IgD-negative memory B cell (primary cell): ENCODE measurements at regions not wholly inside any gene's neighbourhood (a gene's known extent, or its start where the extent isn't known, plus 50 kb on each side); places are given as distances from the start of the nearest gene placed in this dataset.

ENCODE experiments used
- H3K27ac Mint-ChIP-seq, 3 donors: one replicate each; pipeline ENCODE4 v1.8.0; 2020 to 2022; ENCODE audit warnings: mild to moderate bottlenecking in 3 of 3, mixed read lengths in 3 of 3, moderate library complexity in 1 of 3
- H3K27me3 Mint-ChIP-seq: one replicate; pipeline ENCODE4 v1.8.0; 2021; ENCODE audit warnings: mixed read lengths
- H3K36me3 Mint-ChIP-seq: one replicate; pipeline ENCODE4 v1.8.0; 2020; ENCODE audit warnings: mild to moderate bottlenecking, mixed read lengths
- H3K4me1 Mint-ChIP-seq, 3 donors: one replicate each; pipeline ENCODE4 v1.8.0; 2020 to 2022; ENCODE audit warnings: mixed read lengths in 3 of 3, mild to moderate bottlenecking in 1 of 3
- H3K4me3 Mint-ChIP-seq, 4 donors: one replicate each; pipeline ENCODE4 v1.8.0; 2020 to 2022; ENCODE audit warnings: mild to moderate bottlenecking in 4 of 4, mixed read lengths in 4 of 4, moderate library complexity in 3 of 4
- H3K9me3 Mint-ChIP-seq, 3 donors: one replicate each; pipeline ENCODE4 v1.8.0; 2020 to 2021; ENCODE audit warnings: mixed read lengths in 3 of 3, mild to moderate bottlenecking in 1 of 3

- Mint-ChIP-seq H3K9me3 (peaks cover 0 to 8% (median 1%) of the 10 kb centered on the region in 3 donors), H3K27me3 (no peaks in the 10 kb centered on the region), H3K4me1 (no peaks in the 10 kb centered on the region), H3K4me3 (no peak overlapping the region), H3K36me3 (no peaks in the 10 kb centered on the region), H3K27ac (no peak overlapping the region)
Measured at GRCh38 chr16:61237884-61238485, 798.3 kb downstream of the CDH8 start.

- Mint-ChIP-seq H3K4me3 (no peak overlapping the region), H3K9me3 (peaks cover 0 to 8% (median 0%) of the 10 kb centered on the region in 3 donors), H3K27me3 (no peaks in the 10 kb centered on the region), H3K36me3 (no peaks in the 10 kb centered on the region), H3K4me1 (no peaks in the 10 kb centered on the region), H3K27ac (no peak overlapping the region)
Measured at GRCh38 chr16:61233713-61234112, 802.5 kb downstream of the CDH8 start.

GRCh38 chr16:61228371-61228770, 807.9 kb downstream of the CDH8 start:
- H3K27ac Mint-ChIP-seq, result no peak overlapping the region
- H3K4me1 Mint-ChIP-seq, result no peaks in the 10 kb centered on the region
- no peak overlapping the region for H3K4me3 Mint-ChIP-seq
- H3K36me3 Mint-ChIP-seq, result no peaks in the 10 kb centered on the region
- H3K27me3 Mint-ChIP-seq, result no peaks in the 10 kb centered on the region
- H3K9me3 Mint-ChIP-seq, result peaks cover 0 to 4% (median 0%) of the 10 kb centered on the region in 3 donors

GRCh38 chr16:61215605-61216004, 820.6 kb downstream of the CDH8 start:
- H3K9me3 Mint-ChIP-seq, result peaks cover 0 to 13% (median 6%) of the 10 kb centered on the region in 3 donors
- peaks cover 2% of the 10 kb centered on the region for H3K36me3 Mint-ChIP-seq
- no peaks in the 10 kb centered on the region for H3K4me1 Mint-ChIP-seq
- peak overlapping the region in 1 of 3 donors; percentile 28 for H3K27ac Mint-ChIP-seq
- H3K4me3 Mint-ChIP-seq, result no peak overlapping the region
- H3K27me3 Mint-ChIP-seq, result no peaks in the 10 kb centered on the region

GRCh38 chr16:61214780-61215179, 821.5 kb downstream of the CDH8 start:
- Mint-ChIP-seq H3K4me3 (no peak overlapping the region), H3K36me3 (peaks cover 2% of the 10 kb centered on the region), H3K4me1 (no peaks in the 10 kb centered on the region), H3K9me3 (peaks cover 0 to 13% (median 6%) of the 10 kb centered on the region in 3 donors), H3K27me3 (no peaks in the 10 kb centered on the region), H3K27ac (no peak overlapping the region)

- Mint-ChIP-seq H3K4me1 (no peaks in the 10 kb centered on the region), H3K27me3 (no peaks in the 10 kb centered on the region), H3K9me3 (peaks cover 4 to 22% (median 8%) of the 10 kb centered on the region in 3 donors), H3K36me3 (peaks cover 2% of the 10 kb centered on the region), H3K4me3 (no peak overlapping the region), H3K27ac (no peak overlapping the region)
Measured at GRCh38 chr16:61210076-61210475, 826.2 kb downstream of the CDH8 start.

GRCh38 chr16:61195006-61195405, 841.2 kb downstream of the CDH8 start:
- Mint-ChIP-seq H3K4me1 (no peaks in the 10 kb centered on the region), H3K9me3 (peaks cover 3 to 14% (median 5%) of the 10 kb centered on the region in 3 donors), H3K36me3 (peaks cover 3% of the 10 kb centered on the region), H3K27ac (no peak overlapping the region), H3K4me3 (no peak overlapping the region), H3K27me3 (no peaks in the 10 kb centered on the region)

GRCh38 chr16:61194573-61194972, 841.7 kb downstream of the CDH8 start:
- Mint-ChIP-seq H3K27ac (no peak overlapping the region), H3K36me3 (peaks cover 3% of the 10 kb centered on the region), H3K4me1 (no peaks in the 10 kb centered on the region), H3K4me3 (no peak overlapping the region), H3K9me3 (peaks cover 3 to 13% (median 4%) of the 10 kb centered on the region in 3 donors), H3K27me3 (no peaks in the 10 kb centered on the region)

- peaks cover 0 to 4% (median under 1%) of the 10 kb centered on the region in 3 donors for H3K9me3 Mint-ChIP-seq
- no peak overlapping the region for H3K4me3 Mint-ChIP-seq
- no peaks in the 10 kb centered on the region for H3K27me3 Mint-ChIP-seq
- H3K36me3 Mint-ChIP-seq, result no peaks in the 10 kb centered on the region
- H3K27ac Mint-ChIP-seq, result no peak overlapping the region
- H3K4me1 Mint-ChIP-seq, result no peaks in the 10 kb centered on the region
Measured at GRCh38 chr16:61182391-61182790, 853.8 kb downstream of the CDH8 start.

GRCh38 chr16:61181982-61182381, 854.3 kb downstream of the CDH8 start:
- no peaks in the 10 kb centered on the region for H3K36me3 Mint-ChIP-seq
- no peaks in the 10 kb centered on the region for H3K4me1 Mint-ChIP-seq
- H3K9me3 Mint-ChIP-seq, result peaks cover 0 to 5% (median 4%) of the 10 kb centered on the region in 3 donors
- H3K27me3 Mint-ChIP-seq, result no peaks in the 10 kb centered on the region
- H3K27ac Mint-ChIP-seq, result no peak overlapping the region
- no peak overlapping the region for H3K4me3 Mint-ChIP-seq

- no peaks in the 10 kb centered on the region for H3K4me1 Mint-ChIP-seq
- H3K36me3 Mint-ChIP-seq, result no peaks in the 10 kb centered on the region
- peaks cover 0 to 15% (median 4%) of the 10 kb centered on the region in 3 donors for H3K9me3 Mint-ChIP-seq
- no peak overlapping the region for H3K4me3 Mint-ChIP-seq
- no peaks in the 10 kb centered on the region for H3K27me3 Mint-ChIP-seq
- H3K27ac Mint-ChIP-seq, result no peak overlapping the region
Measured at GRCh38 chr16:61179561-61179960, 856.7 kb downstream of the CDH8 start.

GRCh38 chr16:61165797-61166196, 870.4 kb downstream of the CDH8 start:
- H3K4me3 Mint-ChIP-seq, result no peak overlapping the region
- no peaks in the 10 kb centered on the region for H3K27me3 Mint-ChIP-seq
- H3K4me1 Mint-ChIP-seq, result no peaks in the 10 kb centered on the region
- H3K36me3 Mint-ChIP-seq, result no peaks in the 10 kb centered on the region
- H3K9me3 Mint-ChIP-seq, result peaks cover 0 to 5% (median 2%) of the 10 kb centered on the region in 3 donors
- no peak overlapping the region for H3K27ac Mint-ChIP-seq

- H3K27me3 Mint-ChIP-seq, result no peaks in the 10 kb centered on the region
- no peaks in the 10 kb centered on the region for H3K4me1 Mint-ChIP-seq
- H3K4me3 Mint-ChIP-seq, result no peak overlapping the region
- H3K9me3 Mint-ChIP-seq, result peaks cover 0 to 10% (median 3%) of the 10 kb centered on the region in 3 donors
- H3K36me3 Mint-ChIP-seq, result no peaks in the 10 kb centered on the region
- H3K27ac Mint-ChIP-seq, result no peak overlapping the region
Measured at GRCh38 chr16:61150351-61150750, 885.9 kb downstream of the CDH8 start.

- H3K9me3 Mint-ChIP-seq, result peaks cover 0 to 10% (median 3%) of the 10 kb centered on the region in 3 donors
- H3K27me3 Mint-ChIP-seq, result no peaks in the 10 kb centered on the region
- no peaks in the 10 kb centered on the region for H3K4me1 Mint-ChIP-seq
- peak overlapping the region in 1 of 3 donors; percentile 53 for H3K27ac Mint-ChIP-seq
- H3K4me3 Mint-ChIP-seq, result no peak overlapping the region
- no peaks in the 10 kb centered on the region for H3K36me3 Mint-ChIP-seq
Measured at GRCh38 chr16:61149709-61150108, 886.5 kb downstream of the CDH8 start.

- H3K36me3 Mint-ChIP-seq, result no peaks in the 10 kb centered on the region
- H3K4me1 Mint-ChIP-seq, result no peaks in the 10 kb centered on the region
- peaks cover 0 to 10% (median 3%) of the 10 kb centered on the region in 3 donors for H3K9me3 Mint-ChIP-seq
- H3K27me3 Mint-ChIP-seq, result no peaks in the 10 kb centered on the region
- H3K4me3 Mint-ChIP-seq, result no peak overlapping the region
- H3K27ac Mint-ChIP-seq, result no peak overlapping the region
Measured at GRCh38 chr16:61148930-61149329, 887.3 kb downstream of the CDH8 start.

GRCh38 chr16:61146429-61146828, 889.8 kb downstream of the CDH8 start:
- H3K36me3 Mint-ChIP-seq, result no peaks in the 10 kb centered on the region
- no peak overlapping the region for H3K4me3 Mint-ChIP-seq
- no peak overlapping the region for H3K27ac Mint-ChIP-seq
- H3K9me3 Mint-ChIP-seq, result peaks cover 0 to 13% (median 8%) of the 10 kb centered on the region in 3 donors
- no peaks in the 10 kb centered on the region for H3K27me3 Mint-ChIP-seq
- no peaks in the 10 kb centered on the region for H3K4me1 Mint-ChIP-seq
